K562 (cell line): ENCODE measurements at regions not wholly inside any gene's neighbourhood (a gene's known extent, or its start where the extent isn't known, plus 50 kb on each side); places are given as distances from the start of the nearest gene placed in this dataset.

ENCODE experiments used
- ATAC-seq: fragments of 200-7000 bp; cut with Tn5 transposase; 3 replicates; pipeline ENCODE4 v1.9.1; 2020; ENCODE audit warnings: moderate library complexity
- BruUV-seq: library from RNA; stranded (reverse); fragments of 400-500 nt; replicated peaks from 2 replicates; lab custom pipeline; 2021; lab: Mats Ljungman, UMichigan
- CTCF ChIA-PET: fragments of 300-600 bp; formaldehyde crosslinking; extraction: SDS; loops from one replicate; lab custom pipeline; 2021; ENCODE audit warnings: low intra/inter-chr PET ratio; lab: Yijun Ruan, JAX
- POLR2A ChIA-PET: fragments of 300-600, 350-650 bp; sonication (Branson Sonifier 250); formaldehyde crosslinking; extraction: SDS; loops from one replicate; lab custom pipeline; 2021; ENCODE audit warnings: antibody characterized with exemption, inconsistent platforms; lab: Yijun Ruan, JAX
- DNase-seq, 4 experiments: peaks; one replicate each; pipeline versions ENCODE4 v3.0.0 to v3.0.0-alpha.2; 2011 to 2018; ENCODE audit warnings: low spot score in 3 of 4, mixed read lengths in 3 of 4; ENCODE audit errors: extremely low read depth in 1 of 4
- FAIRE-seq: peaks from 2 replicates; lab custom pipeline; 2011; peaks lifted over from hg19 to GRCh38; lab: Jason Lieb, UNC
- H2AFZ ChIP-seq: 2 replicates; pipeline ENCODE4 v1.6.0; 2011; ENCODE audit warnings: low read depth, low read length, control low read depth, inconsistent platforms
- H3K27ac ChIP-seq: fragments of 200-600 bp; 3 replicates; pipeline ENCODE4 v1.8.0; 2011; ENCODE audit warnings: low read depth, mild to moderate bottlenecking, control low read depth, inconsistent platforms, low read length, moderate library complexity, mixed read lengths; ENCODE audit errors: extremely low read depth
- H3K27me3 ChIP-seq, 2 experiments: fragments of 300-600 bp in 1 of 2; 2 replicates in 1 of 2; 3 replicates in 1 of 2; pipeline versions ENCODE4 v1.6.0 to v1.8.0; 2011; ENCODE audit warnings: inconsistent platforms in 2 of 2, low read length in 2 of 2, mild to moderate bottlenecking in 1 of 2, mixed read lengths in 1 of 2, moderate library complexity in 1 of 2; ENCODE audit not compliant: control insufficient read depth in 2 of 2, insufficient read depth in 2 of 2
- H3K36me3 ChIP-seq: fragments of 300-600 bp; 3 replicates; pipeline ENCODE4 v1.8.0; 2011; ENCODE audit warnings: mild to moderate bottlenecking, low read length, inconsistent platforms; ENCODE audit not compliant: control insufficient read depth, insufficient read depth
- H3K4me1 ChIP-seq, 2 experiments: fragments of 200-600 bp in 1 of 2; replicated peaks in 1 of 2; 2 replicates in 1 of 2; 3 replicates in 1 of 2; pipeline versions ENCODE4 v1.5.1 to v1.8.0; 2011; ENCODE audit warnings: inconsistent platforms in 2 of 2, low read length in 2 of 2, mild to moderate bottlenecking in 1 of 2, mixed read lengths in 1 of 2, moderate library complexity in 1 of 2; ENCODE audit not compliant: control insufficient read depth in 2 of 2, insufficient read depth in 2 of 2
- H3K4me2 ChIP-seq: 2 replicates; pipeline ENCODE4 v1.6.1; 2011; ENCODE audit warnings: low read length, control low read depth, inconsistent platforms, mixed read lengths; ENCODE audit not compliant: insufficient read depth
- H3K4me3 ChIP-seq: fragments of 200-600 bp; sonication (generic), shearing (Covaris generic); 2 replicates; pipeline ENCODE4 v1.5.1; 2016; ENCODE audit warnings: control low read depth, inconsistent platforms
- H3K79me2 ChIP-seq: fragments of 200-600 bp; 3 replicates; pipeline ENCODE4 v1.8.0; 2011; ENCODE audit warnings: low read length, inconsistent platforms; ENCODE audit not compliant: control insufficient read depth, insufficient read depth
- H3K9ac ChIP-seq, 2 experiments: 2 replicates each; pipeline versions ENCODE4 v1.6.0 to v1.6.1; 2011; ENCODE audit warnings: low read depth in 2 of 2, low read length in 2 of 2, control low read depth in 1 of 2, inconsistent platforms in 1 of 2, mild to moderate bottlenecking in 1 of 2, mixed read lengths in 1 of 2; ENCODE audit not compliant: insufficient read depth in 1 of 2
- H3K9me1 ChIP-seq: one replicate; pipeline ENCODE4 v1.6.0; 2011; ENCODE audit warnings: inconsistent platforms, mild to moderate bottlenecking, low read length, moderate library complexity; ENCODE audit not compliant: control insufficient read depth, insufficient read depth
- H3K9me3 ChIP-seq: replicated peaks from 2 replicates; pipeline ENCODE4 v1.5.1; 2011; ENCODE audit warnings: low read depth, low read length, inconsistent platforms; ENCODE audit not compliant: control insufficient read depth, insufficient read depth
- H4K20me1 ChIP-seq: replicated peaks from 2 replicates; pipeline ENCODE4 v1.6.1; 2011; ENCODE audit warnings: low read length, inconsistent platforms, mixed read lengths; ENCODE audit not compliant: control insufficient read depth, insufficient read depth
- DLX4 ChIP-seq: fragments of 250-450 bp; sonication (Bioruptor Pico); IDR thresholded peaks from 2 replicates; pipeline ENCODE4 v1.6.1; 2021; ENCODE audit warnings: mild to moderate bottlenecking
- ETV6 ChIP-seq, 3 experiments: fragments of 150-350 bp in 1 of 3; sonication (generic) in 1 of 3; formaldehyde crosslinking in 1 of 3; IDR thresholded peaks; 2 replicates each; pipeline versions ENCODE4 v1.6.1 to v1.8.0; 2014 to 2022; ENCODE audit warnings: borderline replicate concordance in 2 of 3, low read depth in 2 of 3, antibody characterized with exemption in 1 of 3, low read length in 1 of 3, mild to moderate bottlenecking in 1 of 3, missing genetic modification reagents in 1 of 3
- FOXO4 ChIP-seq: fragments of 450-650 bp; formaldehyde crosslinking; IDR thresholded peaks from 2 replicates; pipeline ENCODE4 v1.4.0; 2020; ENCODE audit warnings: mild to moderate bottlenecking, moderate library complexity
- HDAC1 ChIP-seq, 2 experiments: fragments of 450-650 bp; IDR thresholded peaks; 2 replicates each; pipeline ENCODE4 v1.6.1; 2016 to 2017; ENCODE audit warnings: inconsistent platforms in 1 of 2, mild to moderate bottlenecking in 1 of 2, moderate library complexity in 1 of 2
- HNRNPH1 ChIP-seq: fragments of 200-400 bp; formaldehyde crosslinking; optimal IDR thresholded peaks from 2 replicates; pipeline ENCODE3; 2017; ENCODE audit warnings: low read depth, mild to moderate bottlenecking, low read length, moderate library complexity
- JUND ChIP-seq, 2 experiments: IDR thresholded peaks; 2 replicates in 1 of 2; 3 replicates in 1 of 2; pipeline ENCODE4 v1.6.1; 2011; ENCODE audit warnings: borderline replicate concordance in 2 of 2, low read depth in 2 of 2, low read length in 2 of 2, improper control_type of control experiment in 1 of 2, missing biosample characterization in 1 of 2, missing genetic modification characterization in 1 of 2, missing genetic modification reagents in 1 of 2
- MLX ChIP-seq, 2 experiments: fragments of 450-650 bp in 1 of 2; sonication (generic) in 1 of 2; formaldehyde crosslinking; conservative IDR thresholded peaks; 2 replicates each; pipeline versions ENCODE4 v1.4.0 to v1.8.1; 2020 to 2022; ENCODE audit warnings: mild to moderate bottlenecking in 1 of 2, missing genetic modification reagents in 1 of 2
- NCOA2 ChIP-seq, 2 experiments: fragments of 450-650 bp; IDR thresholded peaks; 2 replicates each; pipeline ENCODE4 v1.6.1; 2018; ENCODE audit warnings: mild to moderate bottlenecking in 2 of 2, moderate library complexity in 1 of 2; ENCODE audit not compliant: partially characterized antibody in 2 of 2
- POLR2H ChIP-seq: IDR thresholded peaks from 2 replicates; pipeline ENCODE4 v1.6.1; 2016; ENCODE audit warnings: missing genetic modification characterization, low read depth, mild to moderate bottlenecking, control low read depth, missing compliant biosample characterization, moderate library complexity
- SETDB1 ChIP-seq: IDR thresholded peaks from one replicate; pipeline ENCODE4 v1.6.1; 2012; ENCODE audit warnings: low read length, control low read depth, inconsistent platforms
- ZNF134 ChIP-seq: fragments of 250-450 bp; sonication (Bioruptor Pico); conservative IDR thresholded peaks from 2 replicates; pipeline ENCODE4 v1.4.0; 2020
- ZNF584 ChIP-seq: fragments of 200-800 bp; sonication (Bioruptor generic); IDR thresholded peaks from 2 replicates; pipeline ENCODE4 v1.6.1; 2016; ENCODE audit warnings: low read depth, mild to moderate bottlenecking, missing genetic modification characterization, missing compliant biosample characterization
- ZNF639 ChIP-seq, 2 experiments: fragments of 200-800 bp in 1 of 2; sonication (Bioruptor generic) in 1 of 2; sonication (generic) in 1 of 2; formaldehyde crosslinking in 1 of 2; IDR thresholded peaks in 1 of 2; conservative IDR thresholded peaks in 1 of 2; 2 replicates each; pipeline versions ENCODE4 v1.5.0 to v1.6.1; 2016 to 2020; ENCODE audit warnings: missing compliant biosample characterization in 1 of 2, missing genetic modification characterization in 1 of 2, missing genetic modification reagents in 1 of 2
- WGBS: fragments of 100-300 bp; shearing (Covaris generic); methylation state at CpG from one replicate; pipeline ENCODE4 v1.1.6; 2016; ENCODE audit warnings: low coverage, mixed read lengths; ENCODE audit not compliant: insufficient coverage; ENCODE audit errors: missing lambda C conversion rate; 5-methylcytosine and 5-hydroxymethylcytosine counted together
- in situ Hi-C: fragments of 300-500 bp; cut with MboI; formaldehyde crosslinking; loops from 4 replicates; pipeline ENCODE4 v1.15.0; 2018; ENCODE audit warnings: inconsistent platforms, mixed read lengths
- intact Hi-C: fragments of 100-400 bp; cut with micrococcal nuclease; formaldehyde crosslinking; loops from 2 replicates; pipeline ENCODE4 v1.14.2; 2022
- TF ChIP-seq, protein P1 (sequence below), 2 experiments: fragments of 450-650 bp in 1 of 2; sonication (generic) in 1 of 2; formaldehyde crosslinking in 1 of 2; IDR thresholded peaks in 1 of 2; conservative IDR thresholded peaks in 1 of 2; 2 replicates each; pipeline versions ENCODE4 v1.6.1 to v1.8.1; 2016 to 2023; ENCODE audit warnings: mild to moderate bottlenecking in 2 of 2, moderate library complexity in 2 of 2, inconsistent platforms in 1 of 2, missing genetic modification reagents in 1 of 2

- H3K4me2 ChIP-seq: no peak overlapping the region
- H3K9ac ChIP-seq: no peak overlapping the region
- ATAC-seq (no peak), FAIRE-seq (no peak), DNase-seq (no peak)
- CTCF ChIA-PET: no interaction called here
- H3K9me3 ChIP-seq: no peaks in the 10 kb centered on the region
- H3K27me3 ChIP-seq: no peaks in the 10 kb centered on the region
- H3K27ac ChIP-seq: no peak overlapping the region
- in situ Hi-C loops (no loop called here), intact Hi-C loops (no loop called here)
- POLR2A ChIA-PET: no interaction called here
- WGBS: 1% methylated on average over 5 of the region's 5 CpGs
- no peak overlapping the region for H3K4me3 ChIP-seq
- no peaks in the 10 kb centered on the region for H3K4me1 ChIP-seq
- no peaks in the 10 kb centered on the region for H3K79me2 ChIP-seq
- H3K9me1 ChIP-seq: no peaks in the 10 kb centered on the region
- no peak overlapping the region for H2AFZ ChIP-seq
- no TSS peak for BruUV-seq
- H4K20me1 ChIP-seq: no peaks in the 10 kb centered on the region
- no peaks in the 10 kb centered on the region for H3K36me3 ChIP-seq
- TF ChIP-seq DLX4 (no peak), MLX (CRISPR knock-in tag; conservative IDR thresholded peaks at IDR 0.05) (no peak), FOXO4 (CRISPR knock-in tag) (no peak), HDAC1 (IDR thresholded peaks at IDR 0.05) (no peak), ETV6 (IDR thresholded peaks at IDR 0.05; ENCODE audit: borderline replicate concordance in 1 of 2, low read depth in 2 of 2, low read length in 1 of 2) (no peak), ETV6 (CRISPR knock-in tag; IDR thresholded peaks at IDR 0.05; ENCODE audit: borderline replicate concordance) (no peak), ZNF134 (CRISPR knock-in tag) (no peak), ZNF584 (CRISPR knock-in tag) (no peak), HNRNPH1 (no peak), ZNF639 (CRISPR knock-in tag; conservative IDR thresholded peaks at IDR 0.05 in 1 of 2, IDR thresholded peaks at IDR 0.05 in 1 of 2) (no peak), SETDB1 (no peak), NCOA2 (IDR thresholded peaks at IDR 0.05; ENCODE audit: partially characterized antibody in 2 of 2) (no peak), JUND (IDR thresholded peaks at IDR 0.05; ENCODE audit: borderline replicate concordance, low read depth, low read length) (no peak), JUND (tag; IDR thresholded peaks at IDR 0.05; ENCODE audit: borderline replicate concordance, low read depth, low read length) (no peak), POLR2H (no peak)
- TF ChIP-seq, protein P1, sequence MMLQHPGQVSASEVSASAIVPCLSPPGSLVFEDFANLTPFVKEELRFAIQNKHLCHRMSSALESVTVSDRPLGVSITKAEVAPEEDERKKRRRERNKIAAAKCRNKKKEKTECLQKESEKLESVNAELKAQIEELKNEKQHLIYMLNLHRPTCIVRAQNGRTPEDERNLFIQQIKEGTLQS (IDR thresholded peaks at IDR 0.05): no peak
- TF ChIP-seq, protein P1 (CRISPR knock-in tag; conservative IDR thresholded peaks at IDR 0.05): no peak
Observed at GRCh38 chr2:57575700-57576268, 470.8 kb upstream of the VRK2 start.
